ENCODE measurements at regions not wholly inside any gene's neighbourhood (a gene's known extent, or its start where the extent isn't known, plus 50 kb on each side); places are given as distances from the start of the nearest gene placed in this dataset.

DNA sequence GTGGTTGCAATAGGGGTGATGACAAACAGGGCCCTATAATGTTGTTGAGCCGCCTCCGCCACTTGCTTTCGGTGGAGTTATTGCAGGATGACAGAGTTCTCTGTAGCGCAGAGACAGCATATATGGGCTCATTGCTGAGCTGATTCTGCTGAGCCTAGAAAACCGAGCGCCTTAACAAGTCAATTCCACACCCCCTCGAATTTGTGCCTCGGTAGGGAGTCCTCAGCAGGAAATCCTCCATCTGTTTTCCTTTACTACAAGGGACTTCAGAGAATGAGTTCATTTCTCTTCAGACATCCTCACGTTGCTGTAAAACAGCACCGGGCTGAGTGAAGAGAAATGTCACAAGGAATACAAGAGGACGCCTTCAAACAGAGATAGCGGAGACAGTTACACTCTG lies 90.7 kb upstream of the KIAA1217 start:
- TF ChIP-seq, protein P1, sequence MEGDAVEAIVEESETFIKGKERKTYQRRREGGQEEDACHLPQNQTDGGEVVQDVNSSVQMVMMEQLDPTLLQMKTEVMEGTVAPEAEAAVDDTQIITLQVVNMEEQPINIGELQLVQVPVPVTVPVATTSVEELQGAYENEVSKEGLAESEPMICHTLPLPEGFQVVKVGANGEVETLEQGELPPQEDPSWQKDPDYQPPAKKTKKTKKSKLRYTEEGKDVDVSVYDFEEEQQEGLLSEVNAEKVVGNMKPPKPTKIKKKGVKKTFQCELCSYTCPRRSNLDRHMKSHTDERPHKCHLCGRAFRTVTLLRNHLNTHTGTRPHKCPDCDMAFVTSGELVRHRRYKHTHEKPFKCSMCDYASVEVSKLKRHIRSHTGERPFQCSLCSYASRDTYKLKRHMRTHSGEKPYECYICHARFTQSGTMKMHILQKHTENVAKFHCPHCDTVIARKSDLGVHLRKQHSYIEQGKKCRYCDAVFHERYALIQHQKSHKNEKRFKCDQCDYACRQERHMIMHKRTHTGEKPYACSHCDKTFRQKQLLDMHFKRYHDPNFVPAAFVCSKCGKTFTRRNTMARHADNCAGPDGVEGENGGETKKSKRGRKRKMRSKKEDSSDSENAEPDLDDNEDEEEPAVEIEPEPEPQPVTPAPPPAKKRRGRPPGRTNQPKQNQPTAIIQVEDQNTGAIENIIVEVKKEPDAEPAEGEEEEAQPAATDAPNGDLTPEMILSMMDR (conservative IDR thresholded peaks at IDR 0.05) = no peak
- no peak for TF ChIP-seq EZH2 (IDR thresholded peaks at IDR 0.05; ENCODE audit: low read depth)
